GM12872 (cell line): ENCODE measurements at regions not wholly inside any gene's neighbourhood (a gene's known extent, or its start where the extent isn't known, plus 50 kb on each side); places are given as distances from the start of the nearest gene placed in this dataset.

Experiments used
- CTCF ChIP-seq: IDR thresholded peaks from 3 replicates; pipeline ENCODE4 v1.5.1; 2011; ENCODE audit warnings: low read depth, mild to moderate bottlenecking, low read length, moderate library complexity; ENCODE audit not compliant: insufficient read depth

GRCh38 chr13:109336730-109337129 is 449.7 kb downstream of the IRS2 start:
- TF ChIP-seq CTCF = no peak

GRCh38 chr13:109333893-109334651 is 452.3 kb downstream of the IRS2 start:
- TF ChIP-seq CTCF = no peak

GRCh38 chr13:109332506-109333499 is 453.6 kb downstream of the IRS2 start:
- TF ChIP-seq CTCF = no peak

GRCh38 chr13:109331898-109332297 is 454.5 kb downstream of the IRS2 start:
- TF ChIP-seq CTCF = no peak

- TF ChIP-seq CTCF = no peak
These were observed 455.4 kb downstream of the IRS2 start for GRCh38 chr13:109331011-109331433.

GRCh38 chr13:109330123-109330522 is 456.3 kb downstream of the IRS2 start:
- TF ChIP-seq CTCF = no peak

GRCh38 chr13:109329175-109329574 is 457.2 kb downstream of the IRS2 start:
- no peak for TF ChIP-seq CTCF
